ENCODE measurements at regions not wholly inside any gene's neighbourhood (a gene's known extent, or its start where the extent isn't known, plus 50 kb on each side); places are given as distances from the start of the nearest gene placed in this dataset.

DNA sequence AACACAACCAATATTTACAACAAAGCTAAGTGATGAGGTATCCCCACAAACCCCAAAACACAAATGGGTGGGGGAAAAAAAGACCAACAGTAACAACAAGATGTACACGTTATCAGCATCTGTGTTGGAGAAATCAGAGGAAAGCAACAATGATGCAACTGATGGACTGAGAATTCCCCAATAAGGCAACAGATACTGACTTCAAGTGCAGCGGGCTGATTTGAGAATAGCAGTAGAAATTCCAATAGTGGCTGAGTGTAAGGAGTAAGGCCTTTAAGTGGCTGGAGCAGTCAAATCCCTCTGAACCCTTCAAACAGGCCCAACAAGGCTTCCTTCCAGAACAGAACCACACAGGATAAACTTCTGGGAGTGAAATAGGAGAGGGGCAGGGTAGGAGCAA is 97.6 kb downstream of the TM2D1 start:
- Histone ChIP-seq H3K36me3 (no peaks in the 10 kb centered on the region), H3K27ac (no peak overlapping the region), H3K27me3 (no peaks in the 10 kb centered on the region), H3K4me3 (no peak overlapping the region), H3K4me1 (no peaks in the 10 kb centered on the region), H3K9me3 (no peaks in the 10 kb centered on the region)
- no peak for DNase-seq (ENCODE audit: low spot score in 2 of 2)
- 79 to 81% methylated on average over 2 of the region's 2 CpGs for WGBS, 2 donors
- no peak for TF ChIP-seq POLR2A (IDR thresholded peaks at IDR 0.05)
- TF ChIP-seq, protein P1, sequence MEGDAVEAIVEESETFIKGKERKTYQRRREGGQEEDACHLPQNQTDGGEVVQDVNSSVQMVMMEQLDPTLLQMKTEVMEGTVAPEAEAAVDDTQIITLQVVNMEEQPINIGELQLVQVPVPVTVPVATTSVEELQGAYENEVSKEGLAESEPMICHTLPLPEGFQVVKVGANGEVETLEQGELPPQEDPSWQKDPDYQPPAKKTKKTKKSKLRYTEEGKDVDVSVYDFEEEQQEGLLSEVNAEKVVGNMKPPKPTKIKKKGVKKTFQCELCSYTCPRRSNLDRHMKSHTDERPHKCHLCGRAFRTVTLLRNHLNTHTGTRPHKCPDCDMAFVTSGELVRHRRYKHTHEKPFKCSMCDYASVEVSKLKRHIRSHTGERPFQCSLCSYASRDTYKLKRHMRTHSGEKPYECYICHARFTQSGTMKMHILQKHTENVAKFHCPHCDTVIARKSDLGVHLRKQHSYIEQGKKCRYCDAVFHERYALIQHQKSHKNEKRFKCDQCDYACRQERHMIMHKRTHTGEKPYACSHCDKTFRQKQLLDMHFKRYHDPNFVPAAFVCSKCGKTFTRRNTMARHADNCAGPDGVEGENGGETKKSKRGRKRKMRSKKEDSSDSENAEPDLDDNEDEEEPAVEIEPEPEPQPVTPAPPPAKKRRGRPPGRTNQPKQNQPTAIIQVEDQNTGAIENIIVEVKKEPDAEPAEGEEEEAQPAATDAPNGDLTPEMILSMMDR (IDR thresholded peaks at IDR 0.05) = no peak
- TF ChIP-seq EP300 (IDR thresholded peaks at IDR 0.05) = no peak

DNA sequence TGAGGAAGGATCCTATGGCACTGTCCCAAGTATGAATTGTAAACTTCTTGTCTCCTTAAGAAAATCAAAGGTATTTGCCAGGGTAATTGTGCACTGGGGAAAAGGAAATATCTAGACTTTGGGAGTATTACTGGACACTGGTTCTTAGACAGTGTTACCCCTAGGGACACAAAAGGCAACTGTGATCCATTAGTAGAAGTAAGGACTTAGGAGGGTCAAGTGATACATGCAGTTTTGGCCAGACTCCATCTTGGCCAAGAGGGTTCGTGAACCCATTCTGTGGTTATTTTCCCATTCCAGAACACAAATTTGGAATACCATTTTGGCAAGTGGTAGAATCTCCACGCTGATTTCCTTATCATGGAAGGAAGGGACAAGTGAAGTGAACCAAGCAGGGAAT is 98.1 kb downstream of the TM2D1 start:
- 50 to 63% methylated on average over 2 of the region's 2 CpGs for WGBS, 2 donors
- no peak overlapping the region for H3K27ac ChIP-seq
- H3K27me3 ChIP-seq = no peaks in the 10 kb centered on the region
- DNase-seq (ENCODE audit: low spot score in 2 of 2) = peak in 1 of 2 donors; percentile 56
- H3K36me3 ChIP-seq = no peaks in the 10 kb centered on the region
- no peak overlapping the region for H3K4me3 ChIP-seq
- TF ChIP-seq, protein P1 (IDR thresholded peaks at IDR 0.05) = no peak
- peak in 1 of 2 donors; percentile 67 for TF ChIP-seq EP300 (IDR thresholded peaks at IDR 0.05)
- H3K9me3 ChIP-seq = no peaks in the 10 kb centered on the region
- H3K4me1 ChIP-seq = no peaks in the 10 kb centered on the region

DNA sequence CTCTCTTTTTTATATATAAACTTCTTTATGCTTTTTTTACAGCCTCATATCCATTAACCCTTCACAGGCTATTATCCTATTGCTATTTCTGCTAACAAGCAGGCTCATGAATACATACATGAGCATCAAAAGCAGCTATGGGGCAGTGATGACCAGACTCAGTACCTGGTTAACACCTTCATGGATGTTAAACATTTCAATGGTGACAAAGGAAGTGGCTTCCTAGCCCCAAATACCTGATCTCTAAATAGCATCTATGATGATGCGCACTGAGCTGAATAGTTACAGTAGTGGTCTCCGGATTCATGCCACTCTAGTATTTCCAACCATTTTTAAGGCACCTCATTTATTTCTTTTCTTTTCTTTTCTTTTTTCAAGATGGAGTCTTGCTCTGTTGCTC is 101.1 kb downstream of the TM2D1 start:
- Histone ChIP-seq H3K4me1 (no peaks in the 10 kb centered on the region), H3K4me3 (no peak overlapping the region), H3K9me3 (no peaks in the 10 kb centered on the region), H3K27ac (no peak overlapping the region), H3K27me3 (no peaks in the 10 kb centered on the region), H3K36me3 (no peaks in the 10 kb centered on the region)
- TF ChIP-seq EP300 (IDR thresholded peaks at IDR 0.05) (no peak), POLR2A (IDR thresholded peaks at IDR 0.05) (no peak)
- TF ChIP-seq, protein P1 (IDR thresholded peaks at IDR 0.05) = no peak
- DNase-seq (ENCODE audit: low spot score in 2 of 2) = no peak
- 95 to 98% methylated on average over 2 of the region's 2 CpGs for WGBS, 2 donors

DNA sequence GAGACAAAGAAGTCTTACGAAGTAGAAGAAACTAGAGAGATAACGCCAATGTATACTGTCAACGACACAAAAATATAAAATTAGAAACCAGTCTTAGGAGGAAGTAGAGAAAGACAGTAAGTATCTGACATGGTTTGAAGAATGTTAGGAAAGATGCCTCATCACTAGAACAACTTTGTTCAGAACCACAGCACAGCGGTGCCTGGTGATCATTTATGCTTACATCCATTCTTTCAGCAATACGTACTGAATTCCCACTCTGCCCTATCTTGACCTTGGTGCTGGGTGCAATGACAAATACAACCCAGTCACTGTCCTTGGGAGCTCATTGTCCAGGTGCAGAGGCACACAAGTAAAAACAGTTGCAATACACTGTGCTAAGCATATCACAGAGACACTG is 104.4 kb downstream of the TM2D1 start:
- Histone ChIP-seq H3K9me3 (no peaks in the 10 kb centered on the region), H3K4me3 (no peak overlapping the region), H3K4me1 (no peaks in the 10 kb centered on the region), H3K36me3 (no peaks in the 10 kb centered on the region), H3K27me3 (no peaks in the 10 kb centered on the region), H3K27ac (no peak overlapping the region)
- DNase-seq (ENCODE audit: low spot score in 2 of 2) = no peak
- 52 to 60% methylated on average over 5 of the region's 5 CpGs for WGBS, 2 donors
- TF ChIP-seq POLR2A (IDR thresholded peaks at IDR 0.05) (no peak), EP300 (IDR thresholded peaks at IDR 0.05) (no peak)
- TF ChIP-seq, protein P1 (IDR thresholded peaks at IDR 0.05) = no peak

DNA sequence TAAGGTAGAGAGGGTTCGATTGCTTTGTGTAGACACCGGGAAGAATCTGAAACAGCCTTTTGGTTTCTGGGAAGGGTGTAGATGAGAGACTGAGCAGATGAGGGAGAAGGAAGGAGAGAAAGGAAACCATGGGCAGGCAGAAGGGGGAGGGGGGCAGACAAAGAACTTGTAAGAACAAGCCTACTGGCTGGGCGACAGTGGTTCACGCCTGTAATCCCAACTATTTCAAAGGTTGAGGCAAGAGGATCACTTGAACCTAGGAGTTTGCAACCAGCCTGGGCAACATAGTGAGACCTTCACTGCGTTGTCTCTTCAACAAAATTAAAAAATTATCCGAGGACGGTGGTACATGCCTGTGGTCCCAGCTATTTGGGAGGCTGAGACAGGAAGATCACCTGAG is 106.2 kb downstream of the TM2D1 start:
- DNase-seq (ENCODE audit: low spot score in 2 of 2) = no peak
- TF ChIP-seq POLR2A (IDR thresholded peaks at IDR 0.05) (no peak), EP300 (IDR thresholded peaks at IDR 0.05) (no peak)
- TF ChIP-seq, protein P1 (IDR thresholded peaks at IDR 0.05) = no peak
- H3K4me1 ChIP-seq = no peaks in the 10 kb centered on the region
- no peaks in the 10 kb centered on the region for H3K9me3 ChIP-seq
- no peak overlapping the region for H3K27ac ChIP-seq
- WGBS, 2 donors = 87 to 90% methylated on average over 7 of the region's 7 CpGs
- no peak overlapping the region for H3K4me3 ChIP-seq
- no peaks in the 10 kb centered on the region for H3K36me3 ChIP-seq
- H3K27me3 ChIP-seq = no peaks in the 10 kb centered on the region

All from tibial nerve (tissue), 4 donors.